Memory B cell (primary cell): ENCODE measurements at regions not wholly inside any gene's neighbourhood (a gene's known extent, or its start where the extent isn't known, plus 50 kb on each side); places are given as distances from the start of the nearest gene placed in this dataset.

Experiments
- ATAC-seq: fragments of 150-1000 bp; cut with Tn5 transposase; 2 replicates; pipeline ENCODE4 v1.10.0; 2021; ENCODE audit warnings: low read depth, mild to moderate bottlenecking, moderate library complexity
- DNase-seq, 2 donors: peaks; one replicate each; pipeline ENCODE4 v3.0.0; 2022; ENCODE audit warnings: low spot score in 2 of 2
- H3K27ac Mint-ChIP-seq: one replicate; pipeline ENCODE4 v1.8.0; 2022; ENCODE audit warnings: mild to moderate bottlenecking, moderate library complexity, mixed read lengths
- H3K27me3 Mint-ChIP-seq: one replicate; pipeline ENCODE4 v1.8.0; 2022; ENCODE audit warnings: mixed read lengths
- H3K36me3 Mint-ChIP-seq: one replicate; pipeline ENCODE4 v1.8.0; 2022; ENCODE audit warnings: mild to moderate bottlenecking, mixed read lengths
- H3K4me1 Mint-ChIP-seq: one replicate; pipeline ENCODE4 v1.8.0; 2022; ENCODE audit warnings: mixed read lengths
- H3K4me3 Mint-ChIP-seq: one replicate; pipeline ENCODE4 v1.8.0; 2022; ENCODE audit warnings: mild to moderate bottlenecking, moderate library complexity, mixed read lengths
- H3K9me3 Mint-ChIP-seq: one replicate; pipeline ENCODE4 v1.8.0; 2022; ENCODE audit warnings: mixed read lengths

- H3K36me3 Mint-ChIP-seq: no peaks in the 10 kb centered on the region
- H3K4me3 Mint-ChIP-seq: no peak overlapping the region
- H3K27me3 Mint-ChIP-seq: peaks cover 3% of the 10 kb centered on the region
- DNase-seq: no peak
- no peak for ATAC-seq
- peaks cover 6% of the 10 kb centered on the region for H3K9me3 Mint-ChIP-seq
- H3K27ac Mint-ChIP-seq: no peak overlapping the region
- H3K4me1 Mint-ChIP-seq: no peaks in the 10 kb centered on the region
These were observed 531.2 kb downstream of the TFAP2B start for GRCh38 chr6:51349857-51350256.

- Mint-ChIP-seq H3K4me1 (no peaks in the 10 kb centered on the region), H3K9me3 (peaks cover 6% of the 10 kb centered on the region), H3K36me3 (no peaks in the 10 kb centered on the region), H3K27me3 (peaks cover 3% of the 10 kb centered on the region), H3K27ac (no peak overlapping the region), H3K4me3 (no peak overlapping the region)
- DNase-seq (no peak), ATAC-seq (no peak)
These were observed 531.7 kb downstream of the TFAP2B start for GRCh38 chr6:51350308-51350904.

DNA sequence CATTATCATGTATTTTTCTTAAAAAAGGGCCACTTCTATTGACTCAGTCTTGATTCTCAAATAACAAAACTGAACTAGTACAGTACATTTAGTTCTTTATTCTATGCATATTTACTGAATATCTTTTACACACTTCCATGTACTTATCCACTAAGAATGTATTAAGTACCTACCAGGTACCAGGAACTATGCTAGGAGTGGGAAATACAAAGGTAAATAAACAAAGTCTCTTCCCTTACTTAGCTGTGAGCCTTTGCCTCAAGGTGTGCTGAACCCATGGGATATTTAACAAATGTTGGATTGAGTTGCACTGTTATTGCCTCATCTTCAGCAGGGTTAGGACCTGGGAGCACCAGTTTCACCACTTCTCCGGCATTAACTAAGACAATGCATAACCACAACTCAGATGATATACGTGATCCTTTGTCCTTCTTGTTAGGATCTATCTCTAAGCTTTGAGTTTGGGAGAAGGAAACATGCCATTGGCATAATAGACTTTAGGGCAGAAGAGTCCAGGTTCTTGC, 533.9 kb downstream of the TFAP2B start:
- Mint-ChIP-seq H3K4me3 (no peak overlapping the region), H3K27ac (no peak overlapping the region), H3K9me3 (peaks cover 2% of the 10 kb centered on the region), H3K36me3 (no peaks in the 10 kb centered on the region), H3K4me1 (no peaks in the 10 kb centered on the region), H3K27me3 (peaks cover 3% of the 10 kb centered on the region)
- no peak for DNase-seq
- ATAC-seq: no peak

GRCh38 chr6:51360287-51360686, 541.6 kb downstream of the TFAP2B start:
- Mint-ChIP-seq H3K27ac (no peak overlapping the region), H3K4me3 (no peak overlapping the region), H3K27me3 (peaks cover 2% of the 10 kb centered on the region), H3K4me1 (no peaks in the 10 kb centered on the region), H3K36me3 (no peaks in the 10 kb centered on the region), H3K9me3 (no peaks in the 10 kb centered on the region)
- ATAC-seq: no peak
- DNase-seq: no peak

GRCh38 chr6:51365566-51365965, 546.9 kb downstream of the TFAP2B start:
- Mint-ChIP-seq H3K4me3 (no peak overlapping the region), H3K36me3 (no peaks in the 10 kb centered on the region), H3K4me1 (no peaks in the 10 kb centered on the region), H3K27ac (no peak overlapping the region), H3K27me3 (no peaks in the 10 kb centered on the region), H3K9me3 (no peaks in the 10 kb centered on the region)
- ATAC-seq (no peak), DNase-seq (no peak)

GRCh38 chr6:51369485-51369884, 550.8 kb downstream of the TFAP2B start:
- no peaks in the 10 kb centered on the region for H3K4me1 Mint-ChIP-seq
- no peak for ATAC-seq
- no peaks in the 10 kb centered on the region for H3K27me3 Mint-ChIP-seq
- H3K36me3 Mint-ChIP-seq: no peaks in the 10 kb centered on the region
- DNase-seq: no peak
- H3K27ac Mint-ChIP-seq: no peak overlapping the region
- peaks cover 2% of the 10 kb centered on the region for H3K9me3 Mint-ChIP-seq
- no peak overlapping the region for H3K4me3 Mint-ChIP-seq

GRCh38 chr6:51382847-51383246, 564.2 kb downstream of the TFAP2B start:
- Mint-ChIP-seq H3K36me3 (no peaks in the 10 kb centered on the region), H3K4me3 (no peak overlapping the region), H3K4me1 (no peaks in the 10 kb centered on the region), H3K27ac (no peak overlapping the region), H3K9me3 (peaks cover 4% of the 10 kb centered on the region), H3K27me3 (no peaks in the 10 kb centered on the region)
- DNase-seq (no peak), ATAC-seq (no peak)

GRCh38 chr6:51384736-51385135, 566.1 kb downstream of the TFAP2B start:
- ATAC-seq: no peak
- no peaks in the 10 kb centered on the region for H3K27me3 Mint-ChIP-seq
- no peaks in the 10 kb centered on the region for H3K36me3 Mint-ChIP-seq
- H3K4me1 Mint-ChIP-seq: no peaks in the 10 kb centered on the region
- peaks cover 3% of the 10 kb centered on the region for H3K9me3 Mint-ChIP-seq
- H3K4me3 Mint-ChIP-seq: no peak overlapping the region
- DNase-seq: no peak
- H3K27ac Mint-ChIP-seq: no peak overlapping the region

DNA sequence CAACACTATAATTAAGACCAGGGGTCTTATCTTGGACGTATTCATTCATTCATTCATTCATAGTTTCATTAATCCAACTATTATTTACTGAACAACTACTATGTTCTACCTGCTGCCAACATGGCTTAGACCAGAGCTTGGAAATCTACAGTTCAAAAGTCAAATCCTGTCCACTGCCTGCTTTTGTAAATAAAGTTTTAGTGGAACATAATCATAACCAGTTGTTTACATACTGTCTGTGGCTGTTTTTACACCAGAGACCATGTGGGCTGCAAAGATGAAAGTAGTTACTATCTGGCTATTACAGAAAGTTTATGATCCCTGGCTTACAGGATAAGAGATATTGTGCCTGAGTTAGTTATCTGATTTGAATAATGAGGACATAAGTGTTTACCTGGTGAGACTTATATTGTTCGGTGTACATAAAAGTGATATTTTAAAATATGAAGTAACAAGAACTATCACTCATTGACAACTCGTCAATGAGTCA, 567.7 kb downstream of the TFAP2B start:
- no peaks in the 10 kb centered on the region for H3K36me3 Mint-ChIP-seq
- no peaks in the 10 kb centered on the region for H3K27me3 Mint-ChIP-seq
- no peaks in the 10 kb centered on the region for H3K4me1 Mint-ChIP-seq
- no peak overlapping the region for H3K4me3 Mint-ChIP-seq
- no peak overlapping the region for H3K27ac Mint-ChIP-seq
- ATAC-seq: no peak
- H3K9me3 Mint-ChIP-seq: peaks cover 3% of the 10 kb centered on the region
- no peak for DNase-seq

DNA sequence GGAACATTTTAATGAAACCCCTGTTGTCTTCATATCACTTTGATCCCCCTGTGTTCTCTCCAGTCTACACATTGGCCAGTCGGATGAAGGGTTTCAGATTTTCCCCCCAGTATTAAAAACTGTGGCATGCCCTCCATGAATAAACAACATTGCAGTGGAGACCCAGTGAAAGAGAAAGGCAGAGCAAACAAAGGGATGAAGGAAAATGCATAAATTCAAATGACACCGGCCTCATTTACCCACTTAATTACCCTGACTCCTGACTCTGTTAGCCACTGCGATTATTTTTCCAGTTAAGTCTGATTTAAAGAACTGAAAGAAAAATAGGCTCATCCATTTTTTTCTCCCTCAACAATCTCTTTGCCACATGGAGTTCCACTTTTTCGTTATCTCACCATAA, 569.2 kb downstream of the TFAP2B start:
- ATAC-seq (no peak), DNase-seq (no peak)
- H3K27ac Mint-ChIP-seq: no peak overlapping the region

DNA sequence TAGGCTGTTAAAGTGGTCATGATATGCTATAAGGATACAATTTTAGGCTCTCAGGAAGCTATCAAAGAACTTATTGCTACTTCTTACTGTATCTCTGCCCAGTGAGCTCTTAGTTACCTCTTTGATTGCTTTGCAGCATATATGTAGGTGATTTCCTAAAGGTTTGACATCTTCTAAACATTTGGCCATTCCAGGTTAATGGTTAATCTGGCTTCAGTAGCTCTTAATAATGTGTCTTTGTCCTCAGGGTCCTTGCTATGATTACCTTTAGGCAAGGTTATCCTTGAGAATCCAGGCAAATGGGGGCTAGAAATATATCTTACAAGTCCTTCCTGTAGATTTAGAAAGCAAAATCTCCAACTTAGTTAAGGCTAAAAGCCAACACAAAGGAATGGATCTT, 575.4 kb downstream of the TFAP2B start:
- Mint-ChIP-seq H3K27ac (no peak overlapping the region), H3K9me3 (peaks cover 6% of the 10 kb centered on the region), H3K4me3 (no peak overlapping the region), H3K27me3 (no peaks in the 10 kb centered on the region), H3K36me3 (no peaks in the 10 kb centered on the region), H3K4me1 (no peaks in the 10 kb centered on the region)
- DNase-seq: no peak
- ATAC-seq: no peak

More for the DNA sequence above, 569.2 kb downstream of the TFAP2B start:
- Mint-ChIP-seq H3K4me3 (no peak overlapping the region), H3K9me3 (peaks cover 4% of the 10 kb centered on the region), H3K27me3 (no peaks in the 10 kb centered on the region), H3K4me1 (no peaks in the 10 kb centered on the region), H3K36me3 (no peaks in the 10 kb centered on the region)

GRCh38 chr6:51396583-51396982, 577.9 kb downstream of the TFAP2B start:
- Mint-ChIP-seq H3K4me3 (no peak overlapping the region), H3K27me3 (no peaks in the 10 kb centered on the region), H3K27ac (no peak overlapping the region), H3K4me1 (no peaks in the 10 kb centered on the region), H3K36me3 (no peaks in the 10 kb centered on the region), H3K9me3 (peaks cover 3% of the 10 kb centered on the region)
- DNase-seq: no peak
- no peak for ATAC-seq

DNA sequence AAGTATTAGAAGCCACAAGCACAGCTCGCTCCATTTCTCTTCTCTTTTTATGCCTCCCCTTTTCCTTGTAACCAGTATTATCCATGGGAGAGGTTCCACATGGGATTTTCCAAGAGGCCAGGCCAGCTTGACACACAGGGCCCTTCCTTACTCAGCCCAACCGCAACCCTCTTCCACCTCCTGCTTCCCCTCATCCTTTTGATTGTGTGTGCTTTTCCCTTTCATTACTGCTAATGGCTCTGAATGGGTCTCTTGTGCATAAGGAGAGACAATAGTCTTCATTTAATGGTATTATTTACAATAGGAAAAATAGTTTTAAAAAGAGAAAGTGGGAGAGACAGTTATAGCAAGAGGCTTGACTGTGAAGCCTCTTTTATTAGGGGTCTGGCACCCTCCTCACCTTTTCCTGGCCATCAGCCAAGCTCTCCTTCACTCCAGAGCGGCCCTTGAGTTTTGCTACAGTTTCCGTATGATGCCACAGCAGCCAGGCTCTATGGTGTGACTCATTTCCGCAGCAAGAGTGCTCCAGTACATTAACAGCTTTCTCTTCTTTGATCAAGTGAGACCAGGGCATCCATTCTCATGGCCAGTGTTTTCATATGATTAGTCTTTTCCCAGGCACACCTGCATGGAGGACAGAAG, 579.5 kb downstream of the TFAP2B start:
- ATAC-seq (no peak), DNase-seq (no peak)
- Mint-ChIP-seq H3K27ac (no peak overlapping the region), H3K27me3 (no peaks in the 10 kb centered on the region), H3K4me3 (no peak overlapping the region), H3K4me1 (no peaks in the 10 kb centered on the region), H3K9me3 (peaks cover 2% of the 10 kb centered on the region), H3K36me3 (no peaks in the 10 kb centered on the region)

GRCh38 chr6:51398793-51399192, 580.1 kb downstream of the TFAP2B start:
- H3K27me3 Mint-ChIP-seq: no peaks in the 10 kb centered on the region

GRCh38 chr6:51410453-51410852, 591.8 kb downstream of the TFAP2B start:
- Mint-ChIP-seq H3K4me1 (no peaks in the 10 kb centered on the region), H3K9me3 (peaks cover 3% of the 10 kb centered on the region), H3K27me3 (no peaks in the 10 kb centered on the region), H3K36me3 (no peaks in the 10 kb centered on the region), H3K4me3 (no peak overlapping the region), H3K27ac (no peak overlapping the region)
- DNase-seq (no peak), ATAC-seq (no peak)

More at GRCh38 chr6:51398793-51399192, 580.1 kb downstream of the TFAP2B start:
- H3K9me3 Mint-ChIP-seq: peaks cover under 1% of the 10 kb centered on the region
- H3K36me3 Mint-ChIP-seq: no peaks in the 10 kb centered on the region
- H3K4me1 Mint-ChIP-seq: no peaks in the 10 kb centered on the region
- H3K27ac Mint-ChIP-seq: no peak overlapping the region
- ATAC-seq (no peak), DNase-seq (no peak)
- H3K4me3 Mint-ChIP-seq: no peak overlapping the region
